Peyer's patch (tissue), 4 donors: ENCODE measurements at regions not wholly inside any gene's neighbourhood (a gene's known extent, or its start where the extent isn't known, plus 50 kb on each side); places are given as distances from the start of the nearest gene placed in this dataset.

ENCODE experiments used
- POLR2A ChIP-seq, 2 donors: fragments of 450-650 bp; IDR thresholded peaks; one replicate each; pipeline ENCODE4 v1.5.1; 2017; ENCODE audit warnings: antibody characterized with exemption in 2 of 2, mild to moderate bottlenecking in 2 of 2, moderate library complexity in 2 of 2
- TF ChIP-seq, protein P1 (sequence below), 6 experiments: fragments of 450-650 bp in 4 of 6; fragments of 200-600 bp in 2 of 6; sonication (generic) in 1 of 6; IDR thresholded peaks; one replicate each; pipeline ENCODE4 v1.5.1; 2017 to 2019; ENCODE audit warnings: antibody characterized with exemption in 6 of 6, mild to moderate bottlenecking in 3 of 6, moderate library complexity in 1 of 6

DNA sequence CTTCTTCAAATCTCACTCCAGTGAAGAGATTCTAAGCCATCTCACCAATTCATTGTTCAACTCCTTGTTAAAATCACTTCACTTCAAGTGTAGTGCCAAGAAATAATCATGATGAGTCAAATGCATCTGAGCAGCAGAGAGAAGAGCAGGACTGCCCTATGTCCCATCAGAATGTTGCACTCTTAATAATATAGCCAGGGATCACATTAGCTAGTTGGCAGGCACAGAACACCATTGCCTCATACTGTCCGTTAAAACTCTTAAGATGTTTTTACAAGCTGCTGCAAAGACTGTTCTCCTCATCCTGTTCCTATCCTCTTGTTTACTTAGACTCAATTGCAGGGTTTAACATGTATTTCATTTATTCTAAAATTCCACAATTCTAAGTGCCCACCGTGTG, 432.9 kb downstream of the PLPP3 start:
- no peak for TF ChIP-seq POLR2A (IDR thresholded peaks at IDR 0.05)
- TF ChIP-seq, protein P1, sequence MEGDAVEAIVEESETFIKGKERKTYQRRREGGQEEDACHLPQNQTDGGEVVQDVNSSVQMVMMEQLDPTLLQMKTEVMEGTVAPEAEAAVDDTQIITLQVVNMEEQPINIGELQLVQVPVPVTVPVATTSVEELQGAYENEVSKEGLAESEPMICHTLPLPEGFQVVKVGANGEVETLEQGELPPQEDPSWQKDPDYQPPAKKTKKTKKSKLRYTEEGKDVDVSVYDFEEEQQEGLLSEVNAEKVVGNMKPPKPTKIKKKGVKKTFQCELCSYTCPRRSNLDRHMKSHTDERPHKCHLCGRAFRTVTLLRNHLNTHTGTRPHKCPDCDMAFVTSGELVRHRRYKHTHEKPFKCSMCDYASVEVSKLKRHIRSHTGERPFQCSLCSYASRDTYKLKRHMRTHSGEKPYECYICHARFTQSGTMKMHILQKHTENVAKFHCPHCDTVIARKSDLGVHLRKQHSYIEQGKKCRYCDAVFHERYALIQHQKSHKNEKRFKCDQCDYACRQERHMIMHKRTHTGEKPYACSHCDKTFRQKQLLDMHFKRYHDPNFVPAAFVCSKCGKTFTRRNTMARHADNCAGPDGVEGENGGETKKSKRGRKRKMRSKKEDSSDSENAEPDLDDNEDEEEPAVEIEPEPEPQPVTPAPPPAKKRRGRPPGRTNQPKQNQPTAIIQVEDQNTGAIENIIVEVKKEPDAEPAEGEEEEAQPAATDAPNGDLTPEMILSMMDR (IDR thresholded peaks at IDR 0.05): no peak
